ENCODE measurements at regions not wholly inside any gene's neighbourhood (a gene's known extent, or its start where the extent isn't known, plus 50 kb on each side); places are given as distances from the start of the nearest gene placed in this dataset.
"Not testable (repeated sequence)": the region's sequence is repeated elsewhere in the genome, so short reads cannot be mapped to it uniquely, and the experiment has no call there.

GRCh38 chr5:62779010-62779422 lies 200.4 kb downstream of the LRRC70 start:
- H3K9ac ChIP-seq (ENCODE audit: low read depth, low read length): no peak overlapping the region
- 0% methylated on average over 3 of the region's 5 CpGs for WGBS
- H3K4me1 ChIP-seq (ENCODE audit: insufficient read depth, low read length): no peaks in the 10 kb centered on the region
- no peaks in the 10 kb centered on the region for H3K36me3 ChIP-seq (ENCODE audit: insufficient read depth, low read length)
- H3K9me3 ChIP-seq (ENCODE audit: insufficient read depth, low read depth, low read length): no peaks in the 10 kb centered on the region
- no peak overlapping the region for H3K4me3 ChIP-seq (ENCODE audit: low read length)
- H3K27ac ChIP-seq (ENCODE audit: low read depth, low read length): no peak overlapping the region
- no peaks in the 10 kb centered on the region for H3K27me3 ChIP-seq (ENCODE audit: insufficient read depth, low read length)

GRCh38 chr5:62778316-62779009 lies 199.8 kb downstream of the LRRC70 start:
- Histone ChIP-seq H3K9me3 (ENCODE audit: insufficient read depth, low read depth, low read length) (no peaks in the 10 kb centered on the region), H3K27ac (ENCODE audit: low read depth, low read length) (no peak overlapping the region), H3K36me3 (ENCODE audit: insufficient read depth, low read length) (no peaks in the 10 kb centered on the region), H3K27me3 (ENCODE audit: insufficient read depth, low read length) (no peaks in the 10 kb centered on the region), H3K4me3 (ENCODE audit: low read length) (no peak overlapping the region), H3K9ac (ENCODE audit: low read depth, low read length) (no peak overlapping the region), H3K4me1 (ENCODE audit: insufficient read depth, low read length) (no peaks in the 10 kb centered on the region)
- WGBS: 90% methylated on average over 3 of the region's 3 CpGs

GRCh38 chr5:62777081-62777480 lies 198.5 kb downstream of the LRRC70 start:
- H3K36me3 ChIP-seq (ENCODE audit: insufficient read depth, low read length); H3K4me1 ChIP-seq (ENCODE audit: insufficient read depth, low read length); H3K27ac ChIP-seq (ENCODE audit: low read depth, low read length); H3K9ac ChIP-seq (ENCODE audit: low read depth, low read length); H3K4me3 ChIP-seq (ENCODE audit: low read length); H3K9me3 ChIP-seq (ENCODE audit: insufficient read depth, low read depth, low read length); H3K27me3 ChIP-seq (ENCODE audit: insufficient read depth, low read length): not testable (repeated sequence)
- 92% methylated on average over 14 of the region's 15 CpGs for WGBS

- WGBS: 92% methylated on average over 2 of the region's 5 CpGs
These were observed 198.0 kb downstream of the LRRC70 start for GRCh38 chr5:62776592-62776991.

GRCh38 chr5:62773460-62773859 lies 194.8 kb downstream of the LRRC70 start:
- Histone ChIP-seq H3K27ac (ENCODE audit: low read depth, low read length) (no peak overlapping the region), H3K27me3 (ENCODE audit: insufficient read depth, low read length) (no peaks in the 10 kb centered on the region), H3K9me3 (ENCODE audit: insufficient read depth, low read depth, low read length) (no peaks in the 10 kb centered on the region), H3K36me3 (ENCODE audit: insufficient read depth, low read length) (no peaks in the 10 kb centered on the region), H3K4me1 (ENCODE audit: insufficient read depth, low read length) (no peaks in the 10 kb centered on the region), H3K4me3 (ENCODE audit: low read length) (no peak overlapping the region), H3K9ac (ENCODE audit: low read depth, low read length) (no peak overlapping the region)
- WGBS: 97% methylated on average over 3 of the region's 3 CpGs

More at GRCh38 chr5:62776592-62776991, 198.0 kb downstream of the LRRC70 start:
- not testable (repeated sequence) for H3K4me1 ChIP-seq (ENCODE audit: insufficient read depth, low read length); H3K9ac ChIP-seq (ENCODE audit: low read depth, low read length); H3K4me3 ChIP-seq (ENCODE audit: low read length); H3K36me3 ChIP-seq (ENCODE audit: insufficient read depth, low read length); H3K27me3 ChIP-seq (ENCODE audit: insufficient read depth, low read length); H3K9me3 ChIP-seq (ENCODE audit: insufficient read depth, low read depth, low read length); H3K27ac ChIP-seq (ENCODE audit: low read depth, low read length)

GRCh38 chr5:62771341-62771740 lies 192.7 kb downstream of the LRRC70 start:
- Histone ChIP-seq H3K9ac (ENCODE audit: low read depth, low read length) (no peak overlapping the region), H3K27me3 (ENCODE audit: insufficient read depth, low read length) (no peaks in the 10 kb centered on the region), H3K9me3 (ENCODE audit: insufficient read depth, low read depth, low read length) (no peaks in the 10 kb centered on the region), H3K4me1 (ENCODE audit: insufficient read depth, low read length) (no peaks in the 10 kb centered on the region), H3K27ac (ENCODE audit: low read depth, low read length) (no peak overlapping the region), H3K36me3 (ENCODE audit: insufficient read depth, low read length) (no peaks in the 10 kb centered on the region), H3K4me3 (ENCODE audit: low read length) (no peak overlapping the region)
- WGBS: 97% methylated on average over 1 of the region's 1 CpG

GRCh38 chr5:62767650-62768049 lies 189.0 kb downstream of the LRRC70 start:
- H3K36me3 ChIP-seq (ENCODE audit: insufficient read depth, low read length): no peaks in the 10 kb centered on the region
- no peak overlapping the region for H3K27ac ChIP-seq (ENCODE audit: low read depth, low read length)
- H3K4me1 ChIP-seq (ENCODE audit: insufficient read depth, low read length): no peaks in the 10 kb centered on the region
- H3K4me3 ChIP-seq (ENCODE audit: low read length): no peak overlapping the region
- no peak overlapping the region for H3K9ac ChIP-seq (ENCODE audit: low read depth, low read length)
- no peaks in the 10 kb centered on the region for H3K9me3 ChIP-seq (ENCODE audit: insufficient read depth, low read depth, low read length)
- H3K27me3 ChIP-seq (ENCODE audit: insufficient read depth, low read length): no peaks in the 10 kb centered on the region
- WGBS: 100% methylated on average over 1 of the region's 1 CpG

GRCh38 chr5:62767077-62767476 lies 188.5 kb downstream of the LRRC70 start:
- Histone ChIP-seq H3K4me1 (ENCODE audit: insufficient read depth, low read length) (no peaks in the 10 kb centered on the region), H3K27ac (ENCODE audit: low read depth, low read length) (no peak overlapping the region), H3K9me3 (ENCODE audit: insufficient read depth, low read depth, low read length) (no peaks in the 10 kb centered on the region), H3K36me3 (ENCODE audit: insufficient read depth, low read length) (no peaks in the 10 kb centered on the region), H3K9ac (ENCODE audit: low read depth, low read length) (no peak overlapping the region), H3K27me3 (ENCODE audit: insufficient read depth, low read length) (no peaks in the 10 kb centered on the region), H3K4me3 (ENCODE audit: low read length) (no peak overlapping the region)
- WGBS: 92% methylated on average over 1 of the region's 2 CpGs

- WGBS: 93% methylated on average over 1 of the region's 2 CpGs
- no peaks in the 10 kb centered on the region for H3K36me3 ChIP-seq (ENCODE audit: insufficient read depth, low read length)
- H3K9ac ChIP-seq (ENCODE audit: low read depth, low read length): no peak overlapping the region
- H3K4me1 ChIP-seq (ENCODE audit: insufficient read depth, low read length): no peaks in the 10 kb centered on the region
- no peaks in the 10 kb centered on the region for H3K27me3 ChIP-seq (ENCODE audit: insufficient read depth, low read length)
- H3K4me3 ChIP-seq (ENCODE audit: low read length): no peak overlapping the region
- no peaks in the 10 kb centered on the region for H3K9me3 ChIP-seq (ENCODE audit: insufficient read depth, low read depth, low read length)
- no peak overlapping the region for H3K27ac ChIP-seq (ENCODE audit: low read depth, low read length)
These were observed 183.9 kb downstream of the LRRC70 start for GRCh38 chr5:62762503-62762902.

- 100% methylated on average over 4 of the region's 4 CpGs for WGBS
- H3K27ac ChIP-seq (ENCODE audit: low read depth, low read length); H3K27me3 ChIP-seq (ENCODE audit: insufficient read depth, low read length); H3K9me3 ChIP-seq (ENCODE audit: insufficient read depth, low read depth, low read length); H3K4me3 ChIP-seq (ENCODE audit: low read length); H3K9ac ChIP-seq (ENCODE audit: low read depth, low read length); H3K4me1 ChIP-seq (ENCODE audit: insufficient read depth, low read length); H3K36me3 ChIP-seq (ENCODE audit: insufficient read depth, low read length): not testable (repeated sequence)
These were observed 179.1 kb downstream of the LRRC70 start for GRCh38 chr5:62757686-62758085.

GRCh38 chr5:62752998-62753367 lies 174.4 kb downstream of the LRRC70 start:
- not testable (repeated sequence) for H3K27me3 ChIP-seq (ENCODE audit: insufficient read depth, low read length); H3K4me3 ChIP-seq (ENCODE audit: low read length); H3K27ac ChIP-seq (ENCODE audit: low read depth, low read length); H3K4me1 ChIP-seq (ENCODE audit: insufficient read depth, low read length); H3K36me3 ChIP-seq (ENCODE audit: insufficient read depth, low read length); H3K9ac ChIP-seq (ENCODE audit: low read depth, low read length)
- WGBS: 87% methylated on average over 4 of the region's 4 CpGs
- H3K9me3 ChIP-seq (ENCODE audit: insufficient read depth, low read depth, low read length): peaks cover 16% of the 10 kb centered on the region

Data from HUES64 (cell line).